Skeletal muscle satellite cell (primary cell): ENCODE measurements at regions not wholly inside any gene's neighbourhood (a gene's known extent, or its start where the extent isn't known, plus 50 kb on each side); places are given as distances from the start of the nearest gene placed in this dataset.

Experiments
- H3K27me3 ChIP-seq: 2 replicates; pipeline ENCODE4 v1.7.0; 2013; ENCODE audit warnings: low read length; ENCODE audit not compliant: control insufficient read depth, insufficient read depth
- H3K36me3 ChIP-seq: 2 replicates; pipeline ENCODE4 v1.7.0; 2013; ENCODE audit warnings: mild to moderate bottlenecking, control low read depth, low read length; ENCODE audit not compliant: insufficient read depth
- H3K4me1 ChIP-seq: 2 replicates; pipeline ENCODE4 v1.7.0; 2013; ENCODE audit warnings: low read length; ENCODE audit not compliant: control insufficient read depth, insufficient read depth
- H3K4me2 ChIP-seq: 2 replicates; pipeline ENCODE4 v1.7.0; 2013; ENCODE audit warnings: mild to moderate bottlenecking, low read length
- H3K4me3 ChIP-seq: 2 replicates; pipeline ENCODE4 v1.7.0; 2013; ENCODE audit warnings: low read length
- H3K9ac ChIP-seq: 2 replicates; pipeline ENCODE4 v1.7.0; 2013; ENCODE audit warnings: mild to moderate bottlenecking, low read depth, low read length, moderate library complexity
- H3K9me3 ChIP-seq: replicated peaks from 2 replicates; pipeline ENCODE4 v1.7.0; 2013; ENCODE audit warnings: mild to moderate bottlenecking, control low read depth, low read length

- no peaks in the 10 kb centered on the region for H3K9me3 ChIP-seq
- H3K4me3 ChIP-seq, result no peak overlapping the region
- H3K9ac ChIP-seq, result no peak overlapping the region
- H3K4me1 ChIP-seq, result no peaks in the 10 kb centered on the region
- H3K36me3 ChIP-seq, result no peaks in the 10 kb centered on the region
- no peak overlapping the region for H3K4me2 ChIP-seq
- H3K27me3 ChIP-seq, result no peaks in the 10 kb centered on the region
Observed at GRCh38 chr18:75654851-75655751, 227.6 kb upstream of the SMIM21 start.

- Histone ChIP-seq H3K9me3 (no peaks in the 10 kb centered on the region), H3K4me2 (no peak overlapping the region), H3K4me3 (no peak overlapping the region), H3K27me3 (no peaks in the 10 kb centered on the region), H3K36me3 (no peaks in the 10 kb centered on the region), H3K9ac (no peak overlapping the region), H3K4me1 (no peaks in the 10 kb centered on the region)
Observed at GRCh38 chr18:75654386-75654785, 226.9 kb upstream of the SMIM21 start.

- H3K4me1 ChIP-seq, result no peaks in the 10 kb centered on the region
- no peaks in the 10 kb centered on the region for H3K36me3 ChIP-seq
- H3K27me3 ChIP-seq, result no peaks in the 10 kb centered on the region
Observed at GRCh38 chr18:75652528-75652927, 225.0 kb upstream of the SMIM21 start.

GRCh38 chr18:75644871-75645270 is 217.4 kb upstream of the SMIM21 start:
- H3K4me1 ChIP-seq, result peaks cover 2% of the 10 kb centered on the region

More at GRCh38 chr18:75652528-75652927, 225.0 kb upstream of the SMIM21 start:
- Histone ChIP-seq H3K9ac (no peak overlapping the region), H3K4me3 (no peak overlapping the region), H3K4me2 (no peak overlapping the region), H3K9me3 (no peaks in the 10 kb centered on the region)

GRCh38 chr18:75643083-75643482 is 215.6 kb upstream of the SMIM21 start:
- peaks cover 18% of the 10 kb centered on the region for H3K4me1 ChIP-seq
- H3K4me3 ChIP-seq, result no peak overlapping the region
- no peak overlapping the region for H3K4me2 ChIP-seq
- no peaks in the 10 kb centered on the region for H3K36me3 ChIP-seq
- no peaks in the 10 kb centered on the region for H3K27me3 ChIP-seq
- no peak overlapping the region for H3K9ac ChIP-seq
- H3K9me3 ChIP-seq, result no peaks in the 10 kb centered on the region

More at GRCh38 chr18:75644871-75645270, 217.4 kb upstream of the SMIM21 start:
- Histone ChIP-seq H3K4me2 (no peak overlapping the region), H3K9ac (no peak overlapping the region), H3K9me3 (no peaks in the 10 kb centered on the region), H3K36me3 (no peaks in the 10 kb centered on the region), H3K27me3 (no peaks in the 10 kb centered on the region), H3K4me3 (no peak overlapping the region)

- peaks cover 25% of the 10 kb centered on the region for H3K4me1 ChIP-seq
- no peak overlapping the region for H3K4me3 ChIP-seq
- H3K4me2 ChIP-seq, result peak overlapping the region; percentile 81
- peak overlapping the region; percentile 80 for H3K9ac ChIP-seq
- H3K36me3 ChIP-seq, result no peaks in the 10 kb centered on the region
- no peaks in the 10 kb centered on the region for H3K9me3 ChIP-seq
- no peaks in the 10 kb centered on the region for H3K27me3 ChIP-seq
Observed at GRCh38 chr18:75639472-75639831, 211.9 kb upstream of the SMIM21 start.

GRCh38 chr18:75638776-75639471 is 211.4 kb upstream of the SMIM21 start:
- Histone ChIP-seq H3K9me3 (no peaks in the 10 kb centered on the region), H3K9ac (peak overlapping the region; percentile 80), H3K4me2 (peak overlapping the region; percentile 81), H3K36me3 (no peaks in the 10 kb centered on the region), H3K27me3 (no peaks in the 10 kb centered on the region), H3K4me3 (peak overlapping the region; percentile 62), H3K4me1 (peaks cover 25% of the 10 kb centered on the region)

GRCh38 chr18:75638223-75638775 is 210.8 kb upstream of the SMIM21 start:
- Histone ChIP-seq H3K9me3 (no peaks in the 10 kb centered on the region), H3K36me3 (no peaks in the 10 kb centered on the region), H3K4me2 (peak overlapping the region; percentile 81), H3K4me3 (peak overlapping the region; percentile 62), H3K4me1 (peaks cover 25% of the 10 kb centered on the region), H3K9ac (peak overlapping the region; percentile 80), H3K27me3 (no peaks in the 10 kb centered on the region)

GRCh38 chr18:75635096-75635495 is 207.6 kb upstream of the SMIM21 start:
- H3K9ac ChIP-seq, result no peak overlapping the region
- H3K4me1 ChIP-seq, result peaks cover 28% of the 10 kb centered on the region
- no peaks in the 10 kb centered on the region for H3K36me3 ChIP-seq
- no peaks in the 10 kb centered on the region for H3K9me3 ChIP-seq
- no peak overlapping the region for H3K4me2 ChIP-seq
- no peaks in the 10 kb centered on the region for H3K27me3 ChIP-seq
- no peak overlapping the region for H3K4me3 ChIP-seq

- peak overlapping the region; percentile 40 for H3K9ac ChIP-seq
- peaks cover 36% of the 10 kb centered on the region for H3K4me1 ChIP-seq
- no peaks in the 10 kb centered on the region for H3K36me3 ChIP-seq
- no peaks in the 10 kb centered on the region for H3K9me3 ChIP-seq
- H3K4me3 ChIP-seq, result no peak overlapping the region
- H3K27me3 ChIP-seq, result no peaks in the 10 kb centered on the region
- peak overlapping the region; percentile 7 for H3K4me2 ChIP-seq
Observed at GRCh38 chr18:75625966-75626365, 198.5 kb upstream of the SMIM21 start.

- peak overlapping the region; percentile 34 for H3K4me2 ChIP-seq
Observed at GRCh38 chr18:75624869-75625268, 197.4 kb upstream of the SMIM21 start.

More at GRCh38 chr18:75624869-75625268, 197.4 kb upstream of the SMIM21 start:
- Histone ChIP-seq H3K36me3 (no peaks in the 10 kb centered on the region), H3K4me1 (peaks cover 33% of the 10 kb centered on the region), H3K9ac (peak overlapping the region; percentile 40), H3K4me3 (no peak overlapping the region), H3K27me3 (no peaks in the 10 kb centered on the region), H3K9me3 (no peaks in the 10 kb centered on the region)
